Neuronal stem cell (in vitro differentiated cells): ENCODE measurements at regions not wholly inside any gene's neighbourhood (a gene's known extent, or its start where the extent isn't known, plus 50 kb on each side); places are given as distances from the start of the nearest gene placed in this dataset.

Experiments
- DNase-seq: peaks from one replicate; pipeline ENCODE4 v3.0.0-alpha.2; 2013; ENCODE audit warnings: low spot score
- H2AFZ ChIP-seq: one replicate; pipeline ENCODE4 v1.6.1; 2013; ENCODE audit warnings: mild to moderate bottlenecking, low read length, inconsistent platforms
- H2AK5ac ChIP-seq: 2 replicates; pipeline ENCODE4 v1.6.1; 2013; ENCODE audit warnings: low read depth, mild to moderate bottlenecking, inconsistent platforms, low read length, moderate library complexity, mixed read lengths
- H2BK120ac ChIP-seq: 2 replicates; pipeline ENCODE4 v1.6.1; 2013; ENCODE audit warnings: low read depth, mild to moderate bottlenecking, inconsistent platforms, low read length, moderate library complexity, mixed read lengths
- H2BK12ac ChIP-seq: one replicate; pipeline ENCODE4 v1.6.1; 2013; ENCODE audit warnings: low read length, inconsistent platforms
- H2BK15ac ChIP-seq: 2 replicates; pipeline ENCODE4 v1.6.1; 2013; ENCODE audit warnings: mild to moderate bottlenecking, low read length, inconsistent platforms, mixed read lengths
- H2BK5ac ChIP-seq: one replicate; pipeline ENCODE4 v1.6.1; 2013; ENCODE audit warnings: inconsistent platforms, mild to moderate bottlenecking, low read length, moderate library complexity
- H3K14ac ChIP-seq: one replicate; pipeline ENCODE4 v1.6.1; 2013; ENCODE audit warnings: low read length, inconsistent platforms
- H3K18ac ChIP-seq: 2 replicates; pipeline ENCODE4 v1.6.1; 2013; ENCODE audit warnings: low read length, inconsistent platforms
- H3K23ac ChIP-seq: 2 replicates; pipeline ENCODE4 v1.6.1; 2013; ENCODE audit warnings: low read depth, mild to moderate bottlenecking, mixed read lengths, low read length, inconsistent platforms; ENCODE audit not compliant: poor library complexity
- H3K27ac ChIP-seq: replicated peaks from 3 replicates; pipeline ENCODE4 v1.5.1; 2013; ENCODE audit warnings: low read length, inconsistent platforms
- H3K27me3 ChIP-seq, 3 experiments: 2 replicates each; pipeline ENCODE4 v1.6.1; 2013; ENCODE audit warnings: low read length in 3 of 3, mild to moderate bottlenecking in 2 of 3, inconsistent platforms in 1 of 3, low read depth in 1 of 3, mixed read lengths in 1 of 3, moderate library complexity in 1 of 3; ENCODE audit not compliant: control insufficient read depth in 3 of 3, insufficient read depth in 3 of 3
- H3K36me3 ChIP-seq, 2 donors: replicated peaks in 1 of 2; 2 replicates each; pipeline ENCODE4 v1.6.1; 2013; ENCODE audit warnings: low read length in 2 of 2; ENCODE audit not compliant: control insufficient read depth in 2 of 2, insufficient read depth in 2 of 2
- H3K4ac ChIP-seq: 2 replicates; pipeline ENCODE4 v1.6.1; 2013; ENCODE audit warnings: inconsistent platforms, mild to moderate bottlenecking, low read length, moderate library complexity
- H3K4me1 ChIP-seq, 2 donors: 1 replicate in 1 of 2; 2 replicates in 1 of 2; pipeline ENCODE4 v1.6.1; 2013; ENCODE audit warnings: low read length in 2 of 2, low read depth in 1 of 2; ENCODE audit not compliant: control insufficient read depth in 2 of 2, insufficient read depth in 1 of 2
- H3K4me2 ChIP-seq: one replicate; pipeline ENCODE4 v1.6.1; 2013; ENCODE audit warnings: mild to moderate bottlenecking, low read length, inconsistent platforms; ENCODE audit not compliant: insufficient read depth, poor library complexity, severe bottlenecking
- H3K4me3 ChIP-seq, 2 donors: 2 replicates each; pipeline ENCODE4 v1.5.1; 2013; ENCODE audit warnings: low read length in 2 of 2, mild to moderate bottlenecking in 2 of 2, inconsistent platforms in 1 of 2, moderate library complexity in 1 of 2
- H3K79me1 ChIP-seq: one replicate; pipeline ENCODE4 v1.6.1; 2013; ENCODE audit warnings: low read depth, mild to moderate bottlenecking, inconsistent platforms, low read length, moderate library complexity
- H3K9ac ChIP-seq: one replicate; pipeline ENCODE4 v1.6.1; 2013; ENCODE audit warnings: mild to moderate bottlenecking, low read depth, low read length, inconsistent platforms; ENCODE audit not compliant: poor library complexity
- H3K9me3 ChIP-seq, 2 donors: replicated peaks in 1 of 2; 2 replicates each; pipeline versions ENCODE3 to v1.6.1; 2013; ENCODE audit warnings: low read length in 2 of 2, mild to moderate bottlenecking in 2 of 2, inconsistent platforms in 1 of 2, low read depth in 1 of 2, mixed read lengths in 1 of 2, moderate library complexity in 1 of 2; ENCODE audit not compliant: control insufficient read depth in 2 of 2, insufficient read depth in 1 of 2
- H4K8ac ChIP-seq: one replicate; pipeline ENCODE4 v1.6.1; 2013; ENCODE audit warnings: low read depth, mild to moderate bottlenecking, inconsistent platforms, low read length, moderate library complexity
- H4K91ac ChIP-seq: one replicate; pipeline ENCODE4 v1.6.1; 2013; ENCODE audit warnings: low read length, low read depth, mild to moderate bottlenecking, inconsistent platforms; ENCODE audit not compliant: poor library complexity
- WGBS, 2 donors: extraction: QIAGEN DNeasy Blood & Tissue Kit; methylation state at CpG; one replicate each; pipeline ENCODE4 v1.1.7; 2013; ENCODE audit warnings: missing lambda C conversion rate in 2 of 2, mixed read lengths in 1 of 2; ENCODE audit not compliant: insufficient read length in 2 of 2, insufficient replicate concordance in 1 of 2; ENCODE audit errors: extremely low coverage in 2 of 2; 5-methylcytosine and 5-hydroxymethylcytosine counted together

GRCh38 chr21:35491114-35491513, 442.0 kb upstream of the RUNX1 start:
- no CpG with 5 or more reads among the region's 1 CpG for whole genome bisulfite sequencing, 2 donors
- no peaks in the 10 kb centered on the region for H3K27me3 ChIP-seq
- no peak overlapping the region for H4K8ac ChIP-seq
- H2AFZ ChIP-seq, result no peak overlapping the region
- H3K14ac ChIP-seq, result no peak overlapping the region
- H3K4me2 ChIP-seq, result no peak overlapping the region
- H3K9me3 ChIP-seq, result no peaks in the 10 kb centered on the region
- no peak overlapping the region for H4K91ac ChIP-seq
- no peak overlapping the region for H3K18ac ChIP-seq
- H2AK5ac ChIP-seq, result no peak overlapping the region
- no peak overlapping the region for H3K9ac ChIP-seq
- H2BK120ac ChIP-seq, result no peak overlapping the region
- H3K36me3 ChIP-seq, result no peaks in the 10 kb centered on the region
- H2BK5ac ChIP-seq, result no peak overlapping the region
- no peaks in the 10 kb centered on the region for H3K79me1 ChIP-seq
- H2BK12ac ChIP-seq, result no peak overlapping the region
- no peak overlapping the region for H2BK15ac ChIP-seq
- no peak overlapping the region for H3K4me3 ChIP-seq
- DNase-seq, result peak; percentile 6
- no peaks in the 10 kb centered on the region for H3K4me1 ChIP-seq
- no peak overlapping the region for H3K23ac ChIP-seq
- H3K27ac ChIP-seq, result no peak overlapping the region
- H3K4ac ChIP-seq, result no peak overlapping the region

DNA sequence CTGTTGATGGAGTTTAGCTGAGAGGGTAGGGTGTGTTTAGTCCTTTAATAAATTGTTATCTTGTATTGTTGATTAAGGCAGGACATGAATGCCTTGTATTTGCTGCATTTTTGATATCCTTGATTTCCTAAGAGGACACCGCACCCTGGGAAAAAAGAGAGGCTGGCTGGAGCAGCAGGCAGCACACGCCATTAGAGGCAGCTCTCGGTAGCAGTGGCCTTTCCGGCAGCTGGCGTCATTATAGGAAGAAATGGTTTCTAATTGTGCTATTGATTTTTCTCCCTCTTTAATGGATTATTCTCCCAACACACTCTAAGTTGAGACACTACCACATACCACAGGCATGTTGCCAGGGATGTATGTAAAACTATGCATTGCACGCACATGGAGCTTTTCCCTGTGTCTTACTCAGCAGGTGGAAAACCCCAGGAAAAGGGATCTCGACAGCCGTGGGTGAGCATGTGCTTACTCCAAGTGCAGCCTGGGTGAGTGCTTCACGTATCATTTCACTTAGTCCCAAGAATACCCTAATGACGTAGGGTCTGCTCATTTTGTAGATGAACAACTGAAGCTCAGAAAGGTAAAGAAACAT, 440.4 kb upstream of the RUNX1 start:
- Histone ChIP-seq H3K27ac (no peak overlapping the region), H3K9ac (no peak overlapping the region), H2BK15ac (no peak overlapping the region), H4K91ac (no peak overlapping the region), H2AK5ac (no peak overlapping the region), H3K36me3 (no peaks in the 10 kb centered on the region), H3K4me3 (no peak overlapping the region), H2AFZ (no peak overlapping the region), H3K14ac (no peak overlapping the region), H3K9me3 (no peaks in the 10 kb centered on the region), H3K4me2 (no peak overlapping the region), H3K27me3 (no peaks in the 10 kb centered on the region), H3K23ac (no peak overlapping the region), H2BK5ac (no peak overlapping the region), H2BK120ac (no peak overlapping the region), H3K18ac (no peak overlapping the region), H4K8ac (no peak overlapping the region), H3K4me1 (peaks cover 0 to 2% of the 10 kb centered on the region in 2 donors), H2BK12ac (no peak overlapping the region), H3K79me1 (no peaks in the 10 kb centered on the region), H3K4ac (no peak overlapping the region)
- DNase-seq, result no peak
- WGBS, 2 donors, result no CpG with 5 or more reads among the region's 10 CpGs

GRCh38 chr21:35488946-35489345, 439.8 kb upstream of the RUNX1 start:
- Histone ChIP-seq H4K8ac (no peak overlapping the region), H3K4me3 (no peak overlapping the region), H3K9ac (no peak overlapping the region), H3K14ac (no peak overlapping the region), H4K91ac (no peak overlapping the region), H2BK15ac (no peak overlapping the region), H2AFZ (no peak overlapping the region), H3K9me3 (no peaks in the 10 kb centered on the region), H2BK12ac (no peak overlapping the region), H2BK5ac (no peak overlapping the region), H3K4me1 (peaks cover 0 to 2% of the 10 kb centered on the region in 2 donors), H2AK5ac (no peak overlapping the region), H3K4me2 (no peak overlapping the region), H3K27me3 (no peaks in the 10 kb centered on the region), H3K18ac (no peak overlapping the region), H3K4ac (no peak overlapping the region), H3K79me1 (no peaks in the 10 kb centered on the region), H2BK120ac (no peak overlapping the region), H3K36me3 (no peaks in the 10 kb centered on the region), H3K23ac (no peak overlapping the region), H3K27ac (no peak overlapping the region)
- no peak for DNase-seq

GRCh38 chr21:35485364-35485763, 436.3 kb upstream of the RUNX1 start:
- no peak overlapping the region for H2BK5ac ChIP-seq
- no peak overlapping the region for H2BK15ac ChIP-seq
- no peak overlapping the region for H3K4me2 ChIP-seq
- no peak overlapping the region for H4K8ac ChIP-seq
- no peaks in the 10 kb centered on the region for H3K9me3 ChIP-seq
- no peak overlapping the region for H3K4ac ChIP-seq
- H4K91ac ChIP-seq, result no peak overlapping the region
- H3K4me1 ChIP-seq, result peaks cover 0 to 2% of the 10 kb centered on the region in 2 donors
- no peak overlapping the region for H3K23ac ChIP-seq
- H2BK120ac ChIP-seq, result no peak overlapping the region
- H2BK12ac ChIP-seq, result no peak overlapping the region
- H2AK5ac ChIP-seq, result no peak overlapping the region
- no peaks in the 10 kb centered on the region for H3K79me1 ChIP-seq
- no peak overlapping the region for H3K18ac ChIP-seq
- H3K36me3 ChIP-seq, result no peaks in the 10 kb centered on the region
- no peak overlapping the region for H3K14ac ChIP-seq
- H3K9ac ChIP-seq, result no peak overlapping the region
- no peak overlapping the region for H3K4me3 ChIP-seq
- no peak overlapping the region for H3K27ac ChIP-seq
- WGBS, 2 donors, result no CpG with 5 or more reads among the region's 2 CpGs
- DNase-seq, result no peak
- H3K27me3 ChIP-seq, result no peaks in the 10 kb centered on the region
- no peak overlapping the region for H2AFZ ChIP-seq
